Endothelial cell of umbilical vein (primary cell): ENCODE measurements at regions not wholly inside any gene's neighbourhood (a gene's known extent, or its start where the extent isn't known, plus 50 kb on each side); places are given as distances from the start of the nearest gene placed in this dataset.

Source experiments
- CTCF ChIP-seq, 2 donors: IDR thresholded peaks; 1 replicate in 1 of 2; 2 replicates in 1 of 2; pipeline ENCODE4 v1.5.1; 2011; ENCODE audit warnings: low read length in 2 of 2, mild to moderate bottlenecking in 2 of 2, moderate library complexity in 2 of 2, control low read depth in 1 of 2, inconsistent platforms in 1 of 2, low read depth in 1 of 2; ENCODE audit not compliant: insufficient read depth in 1 of 2; ENCODE audit errors: extremely low read depth in 1 of 2
- EZH2 ChIP-seq: IDR thresholded peaks from 2 replicates; pipeline ENCODE4 v1.6.1; 2012; ENCODE audit warnings: borderline replicate concordance, low read depth, mild to moderate bottlenecking, moderate library complexity, low read length, inconsistent platforms; ENCODE audit not compliant: severe bottlenecking
- FOS ChIP-seq: IDR thresholded peaks from 2 replicates; pipeline ENCODE4 v1.6.1; 2011; ENCODE audit warnings: mild to moderate bottlenecking, low read length, moderate library complexity, borderline replicate concordance; ENCODE audit not compliant: insufficient read depth
- JUN ChIP-seq: IDR thresholded peaks from 2 replicates; pipeline ENCODE4 v1.6.1; 2011; ENCODE audit warnings: borderline replicate concordance, low read depth; ENCODE audit not compliant: insufficient read length, insufficient read depth
- POLR2A ChIP-seq: IDR thresholded peaks from 2 replicates; pipeline ENCODE4 v1.6.1; 2012; ENCODE audit warnings: low read depth, mild to moderate bottlenecking, control low read depth, low read length
- POLR2AphosphoS5 ChIP-seq: IDR thresholded peaks from 2 replicates; pipeline ENCODE4 v1.6.1; 2012; ENCODE audit warnings: low read depth, mild to moderate bottlenecking, control low read depth, low read length, moderate library complexity; ENCODE audit not compliant: insufficient read depth

- TF ChIP-seq POLR2A, result no peak
- TF ChIP-seq CTCF (IDR thresholded peaks at IDR 0.05; ENCODE audit: extremely low read depth in 1 of 2, insufficient read depth in 1 of 2, low read depth in 1 of 2, low read length in 2 of 2), result no peak
- no peak for TF ChIP-seq POLR2AphosphoS5
- TF ChIP-seq EZH2, result no peak
- TF ChIP-seq FOS, result no peak
- no peak for TF ChIP-seq JUN
Measured at GRCh38 chr12:105825141-105825540, 313.6 kb downstream of the NUAK1 start.
